ENCODE measurements at regions not wholly inside any gene's neighbourhood (a gene's known extent, or its start where the extent isn't known, plus 50 kb on each side); places are given as distances from the start of the nearest gene placed in this dataset.

DNA sequence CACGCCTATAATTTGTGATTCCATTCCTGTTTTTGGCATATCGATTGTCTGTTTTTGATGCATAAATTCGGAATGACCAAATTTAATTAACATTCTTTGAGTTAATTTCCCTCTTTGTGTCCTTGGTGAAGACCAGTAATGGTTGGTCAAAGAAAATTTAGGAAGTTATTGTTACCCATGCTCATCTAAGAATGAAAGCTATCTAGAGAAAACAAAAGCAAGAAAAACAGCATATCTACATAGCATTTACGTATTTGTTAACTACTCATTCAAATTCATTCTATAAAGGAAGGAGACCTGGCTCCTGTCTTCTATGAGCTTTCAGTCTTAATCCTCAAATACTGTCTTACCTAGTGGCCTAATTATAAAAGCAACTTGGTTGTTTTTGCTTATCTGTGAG, 59.2 kb upstream of the CHST9 start:
- TF ChIP-seq, protein P1, sequence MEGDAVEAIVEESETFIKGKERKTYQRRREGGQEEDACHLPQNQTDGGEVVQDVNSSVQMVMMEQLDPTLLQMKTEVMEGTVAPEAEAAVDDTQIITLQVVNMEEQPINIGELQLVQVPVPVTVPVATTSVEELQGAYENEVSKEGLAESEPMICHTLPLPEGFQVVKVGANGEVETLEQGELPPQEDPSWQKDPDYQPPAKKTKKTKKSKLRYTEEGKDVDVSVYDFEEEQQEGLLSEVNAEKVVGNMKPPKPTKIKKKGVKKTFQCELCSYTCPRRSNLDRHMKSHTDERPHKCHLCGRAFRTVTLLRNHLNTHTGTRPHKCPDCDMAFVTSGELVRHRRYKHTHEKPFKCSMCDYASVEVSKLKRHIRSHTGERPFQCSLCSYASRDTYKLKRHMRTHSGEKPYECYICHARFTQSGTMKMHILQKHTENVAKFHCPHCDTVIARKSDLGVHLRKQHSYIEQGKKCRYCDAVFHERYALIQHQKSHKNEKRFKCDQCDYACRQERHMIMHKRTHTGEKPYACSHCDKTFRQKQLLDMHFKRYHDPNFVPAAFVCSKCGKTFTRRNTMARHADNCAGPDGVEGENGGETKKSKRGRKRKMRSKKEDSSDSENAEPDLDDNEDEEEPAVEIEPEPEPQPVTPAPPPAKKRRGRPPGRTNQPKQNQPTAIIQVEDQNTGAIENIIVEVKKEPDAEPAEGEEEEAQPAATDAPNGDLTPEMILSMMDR (IDR thresholded peaks at IDR 0.05), result no peak
- no peak for TF ChIP-seq TCF7L2 (IDR thresholded peaks at IDR 0.05; ENCODE audit: low read depth, low read length)
- TF ChIP-seq POLR2AphosphoS5 (IDR thresholded peaks at IDR 0.05; ENCODE audit: low read depth, low read length), result no peak
- TF ChIP-seq REST (IDR thresholded peaks at IDR 0.05; ENCODE audit: insufficient read depth in 1 of 2, low read depth in 2 of 2, low read length in 1 of 2), result no peak
- no peak for TF ChIP-seq SIN3A (IDR thresholded peaks at IDR 0.05; ENCODE audit: borderline replicate concordance, insufficient read depth, low read depth, low read length)

Measured in Panc1 (cell line).